Parathyroid adenoma (tissue), 2 donors: ENCODE measurements at regions not wholly inside any gene's neighbourhood (a gene's known extent, or its start where the extent isn't known, plus 50 kb on each side); places are given as distances from the start of the nearest gene placed in this dataset.

ENCODE experiments used
- H2AFZ ChIP-seq: fragments of 300-600 bp; sonication (generic); one replicate; pipeline ENCODE4 v1.7.0; 2017; ENCODE audit warnings: antibody characterized with exemption, mild to moderate bottlenecking
- H3K27ac ChIP-seq: fragments of 300-600 bp; sonication (generic); one replicate; pipeline ENCODE4 v1.7.0; 2017
- H3K27me3 ChIP-seq: fragments of 300-600 bp; sonication (generic); one replicate; pipeline ENCODE4 v1.7.0; 2017; ENCODE audit warnings: low read length; ENCODE audit not compliant: control insufficient read depth, insufficient read depth
- H3K36me3 ChIP-seq: fragments of 300-600 bp; sonication (generic); one replicate; pipeline ENCODE4 v1.7.0; 2017; ENCODE audit warnings: low read length; ENCODE audit not compliant: control insufficient read depth, insufficient read depth
- H3K4me1 ChIP-seq: fragments of 300-600 bp; sonication (generic); one replicate; pipeline ENCODE4 v1.7.0; 2017; ENCODE audit warnings: control low read depth
- H3K4me2 ChIP-seq: fragments of 300-600 bp; sonication (generic); one replicate; pipeline ENCODE4 v1.7.0; 2017; ENCODE audit warnings: low read length
- H3K4me3 ChIP-seq: fragments of 300-600 bp; sonication (generic); one replicate; pipeline ENCODE4 v1.7.0; 2017; ENCODE audit warnings: low read depth, low read length
- H3K79me2 ChIP-seq: fragments of 300-600 bp; sonication (generic); one replicate; pipeline ENCODE4 v1.7.0; 2017; ENCODE audit warnings: control low read depth
- H3K9ac ChIP-seq: fragments of 300-600 bp; sonication (generic); one replicate; pipeline ENCODE4 v1.7.0; 2017; ENCODE audit warnings: mild to moderate bottlenecking
- H3K9me3 ChIP-seq: fragments of 300-600 bp; sonication (generic); one replicate; pipeline ENCODE4 v1.7.0; 2017; ENCODE audit warnings: low read length; ENCODE audit not compliant: control insufficient read depth
- CTCF ChIP-seq: fragments of 300-600 bp; sonication (generic); IDR thresholded peaks from one replicate; pipeline ENCODE4 v1.7.0; 2017; ENCODE audit warnings: antibody characterized with exemption, mild to moderate bottlenecking
- donor health status: primary hyperparathyroidism.

GRCh38 chr1:209457401-209458125 lies 126.0 kb upstream of the CAMK1G start:
- H3K27me3 ChIP-seq: no peaks in the 10 kb centered on the region

GRCh38 chr1:209458921-209459320 lies 124.6 kb upstream of the CAMK1G start:
- Histone ChIP-seq H3K4me1 (no peaks in the 10 kb centered on the region), H3K36me3 (no peaks in the 10 kb centered on the region), H3K4me3 (no peak overlapping the region), H3K9ac (no peak overlapping the region), H2AFZ (no peak overlapping the region), H3K79me2 (no peaks in the 10 kb centered on the region), H3K27me3 (no peaks in the 10 kb centered on the region), H3K4me2 (no peak overlapping the region), H3K27ac (no peak overlapping the region), H3K9me3 (no peaks in the 10 kb centered on the region)
- TF ChIP-seq CTCF: no peak

More at GRCh38 chr1:209457401-209458125, 126.0 kb upstream of the CAMK1G start:
- no peaks in the 10 kb centered on the region for H3K79me2 ChIP-seq
- H2AFZ ChIP-seq: no peak overlapping the region
- no peak overlapping the region for H3K4me2 ChIP-seq
- no peaks in the 10 kb centered on the region for H3K9me3 ChIP-seq
- H3K4me3 ChIP-seq: no peak overlapping the region
- TF ChIP-seq CTCF: no peak
- no peak overlapping the region for H3K9ac ChIP-seq
- H3K36me3 ChIP-seq: no peaks in the 10 kb centered on the region
- no peaks in the 10 kb centered on the region for H3K4me1 ChIP-seq
- H3K27ac ChIP-seq: no peak overlapping the region

DNA sequence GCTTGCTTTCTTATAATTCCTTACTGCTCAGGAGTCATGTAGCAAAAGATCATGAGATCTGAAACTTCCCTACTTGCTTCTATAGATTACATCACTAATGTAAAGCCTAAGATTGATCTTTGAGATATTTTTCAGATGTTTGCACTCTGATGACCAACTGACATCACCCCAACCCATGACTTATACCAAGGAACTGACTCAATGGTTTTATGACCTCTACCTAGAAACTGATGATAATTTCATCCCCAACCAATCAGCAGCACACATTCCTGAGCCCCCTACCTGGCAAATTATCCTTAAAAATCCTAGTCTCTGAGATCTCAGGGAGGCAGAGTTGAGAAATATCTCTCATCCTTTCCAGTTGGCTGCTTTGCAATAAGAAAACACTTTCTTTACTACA lies 122.3 kb upstream of the CAMK1G start:
- no peak overlapping the region for H3K27ac ChIP-seq
- H3K4me1 ChIP-seq: no peaks in the 10 kb centered on the region
- no peak overlapping the region for H3K4me2 ChIP-seq
- no peak overlapping the region for H3K9ac ChIP-seq
- no peaks in the 10 kb centered on the region for H3K9me3 ChIP-seq
- no peaks in the 10 kb centered on the region for H3K36me3 ChIP-seq
- H2AFZ ChIP-seq: no peak overlapping the region
- TF ChIP-seq CTCF: no peak
- H3K4me3 ChIP-seq: no peak overlapping the region
- H3K27me3 ChIP-seq: no peaks in the 10 kb centered on the region
- H3K79me2 ChIP-seq: no peaks in the 10 kb centered on the region

DNA sequence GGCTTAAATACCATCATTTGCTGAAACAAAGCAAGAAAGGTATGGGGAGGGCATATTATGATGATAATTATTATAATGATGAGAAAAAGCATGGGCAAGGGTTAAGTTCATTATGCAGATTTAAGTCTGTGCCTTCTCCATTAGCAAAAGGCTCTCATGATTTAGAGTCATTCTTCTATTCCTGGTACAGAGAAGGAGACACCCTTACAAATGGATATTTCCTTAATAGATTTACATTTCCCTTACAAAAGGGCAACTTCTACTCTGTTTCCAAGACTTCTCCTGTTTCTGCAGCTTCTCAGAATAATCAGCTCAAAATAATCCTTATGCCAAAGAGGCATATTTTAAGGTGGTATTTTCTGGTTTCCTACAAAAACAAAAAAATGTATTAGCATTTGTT lies 121.1 kb upstream of the CAMK1G start:
- Histone ChIP-seq H3K27ac (no peak overlapping the region), H3K27me3 (no peaks in the 10 kb centered on the region), H3K9ac (no peak overlapping the region), H2AFZ (no peak overlapping the region), H3K79me2 (no peaks in the 10 kb centered on the region), H3K4me1 (no peaks in the 10 kb centered on the region), H3K4me3 (no peak overlapping the region), H3K9me3 (no peaks in the 10 kb centered on the region), H3K36me3 (no peaks in the 10 kb centered on the region), H3K4me2 (no peak overlapping the region)
- TF ChIP-seq CTCF: no peak

DNA sequence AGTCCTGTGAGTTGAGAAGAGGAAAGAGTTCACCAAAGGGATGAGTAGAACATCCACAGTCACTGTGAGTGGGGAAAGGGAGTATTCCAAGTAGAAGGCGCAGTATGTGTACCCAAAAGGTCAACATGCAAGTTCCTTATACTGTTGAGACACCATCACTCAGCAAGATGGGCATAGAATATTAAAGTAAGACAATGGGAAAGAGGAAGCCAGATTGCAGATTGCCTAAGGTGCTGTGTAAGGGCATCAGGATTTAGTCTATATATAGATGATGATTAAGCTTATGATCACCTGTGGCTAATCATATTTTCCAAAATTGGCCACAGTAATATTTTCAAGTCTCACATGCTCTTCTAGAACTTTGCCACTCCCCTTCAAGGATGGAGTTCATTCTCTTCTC lies 120.1 kb upstream of the CAMK1G start:
- Histone ChIP-seq H3K27ac (no peak overlapping the region), H3K79me2 (no peaks in the 10 kb centered on the region), H3K9ac (no peak overlapping the region), H3K36me3 (no peaks in the 10 kb centered on the region), H3K4me1 (no peaks in the 10 kb centered on the region), H3K4me2 (no peak overlapping the region), H3K27me3 (no peaks in the 10 kb centered on the region), H3K9me3 (no peaks in the 10 kb centered on the region), H3K4me3 (no peak overlapping the region), H2AFZ (no peak overlapping the region)
- no peak for TF ChIP-seq CTCF
